Gastroesophageal sphincter (tissue), 4 donors: ENCODE measurements at regions not wholly inside any gene's neighbourhood (a gene's known extent, or its start where the extent isn't known, plus 50 kb on each side); places are given as distances from the start of the nearest gene placed in this dataset.

Source experiments
- ATAC-seq: fragments of 150-250 bp; one replicate; pipeline ENCODE4 v1.9.1; 2016; ENCODE audit warnings: mild to moderate bottlenecking, moderate library complexity
- H3K27ac ChIP-seq, 4 donors: fragments of 200-600 bp; sonication (generic) in 3 of 4; 1 replicate in 3 of 4; 2 replicates in 1 of 4; pipeline ENCODE4 v1.5.1; 2016 to 2019
- H3K27me3 ChIP-seq: fragments of 200-600 bp; sonication (generic); one replicate; pipeline ENCODE4 v1.5.1; 2019
- H3K36me3 ChIP-seq, 2 donors: fragments of 200-600 bp; sonication (generic); one replicate each; pipeline ENCODE4 v1.5.1; 2019; ENCODE audit warnings: control low read depth in 1 of 2
- H3K4me1 ChIP-seq, 3 donors: fragments of 200-600 bp; sonication (generic); 1 replicate in 2 of 3; 2 replicates in 1 of 3; pipeline ENCODE4 v1.5.1; 2016 to 2019; ENCODE audit warnings: control low read depth in 2 of 3
- H3K4me3 ChIP-seq, 2 donors: fragments of 200-600 bp; sonication (generic); one replicate each; pipeline ENCODE4 v1.5.1; 2019; ENCODE audit warnings: mild to moderate bottlenecking in 1 of 2, moderate library complexity in 1 of 2
- H3K9me3 ChIP-seq, 3 donors: fragments of 200-600 bp; sonication (generic); one replicate each; pipeline ENCODE4 v1.5.1; 2017 to 2019; ENCODE audit warnings: control low read depth in 2 of 3
- CTCF ChIP-seq, 4 experiments: fragments of 200-600 bp in 2 of 4; fragments of 450-650 bp in 2 of 4; sonication (generic) in 1 of 4; IDR thresholded peaks; one replicate each; pipeline ENCODE4 v1.5.1; 2017 to 2019; ENCODE audit warnings: antibody characterized with exemption in 4 of 4, mild to moderate bottlenecking in 2 of 4, moderate library complexity in 2 of 4
- EP300 ChIP-seq: sonication (generic); formaldehyde crosslinking; IDR thresholded peaks from one replicate; pipeline ENCODE4 v1.6.1; 2017; ENCODE audit warnings: antibody characterized with exemption, mild to moderate bottlenecking
- POLR2A ChIP-seq, 2 donors: fragments of 450-650 bp; IDR thresholded peaks; one replicate each; pipeline ENCODE4 v1.6.1; 2017; ENCODE audit warnings: antibody characterized with exemption in 2 of 2, mild to moderate bottlenecking in 2 of 2, moderate library complexity in 1 of 2
- POLR2AphosphoS5 ChIP-seq: sonication (generic); formaldehyde crosslinking; IDR thresholded peaks from one replicate; pipeline ENCODE4 v1.6.1; 2017; ENCODE audit warnings: antibody characterized with exemption
- WGBS, 2 donors: methylation state at CpG; one replicate each; pipeline ENCODE4 v1.1.5; 2018; ENCODE audit warnings: low coverage in 1 of 2; 5-methylcytosine and 5-hydroxymethylcytosine counted together

DNA sequence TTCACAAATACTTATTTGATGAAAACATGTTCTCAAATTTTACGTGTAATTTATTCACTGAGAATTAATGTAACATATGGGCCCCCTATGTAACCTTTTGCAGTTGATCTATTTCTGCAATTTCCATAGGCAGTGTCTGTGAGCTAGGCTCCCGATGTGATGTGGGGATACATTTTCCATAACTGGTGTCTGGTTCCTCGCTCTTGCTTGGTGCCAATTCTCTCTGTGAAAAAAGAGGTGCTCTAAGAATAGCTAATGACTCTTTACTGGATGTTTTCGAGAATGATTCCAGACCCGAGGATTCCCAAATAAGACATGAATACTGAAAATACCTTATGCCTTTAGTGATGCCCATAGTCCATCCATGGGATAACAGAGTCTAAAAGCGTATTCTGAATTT lies 286.7 kb upstream of the FZD8 start:
- ATAC-seq: no peak
- Histone ChIP-seq H3K4me1 (peaks cover 0 to 6% (median 0%) of the 10 kb centered on the region in 3 donors), H3K27me3 (no peaks in the 10 kb centered on the region), H3K4me3 (no peak overlapping the region), H3K9me3 (no peaks in the 10 kb centered on the region), H3K27ac (no peak overlapping the region), H3K36me3 (no peaks in the 10 kb centered on the region)
- 55 to 69% methylated on average over 5 to 6 of the region's 6 CpGs for WGBS, 2 donors
- no peak for TF ChIP-seq EP300
- no peak for TF ChIP-seq POLR2A (IDR thresholded peaks at IDR 0.05)
- TF ChIP-seq CTCF (IDR thresholded peaks at IDR 0.05): no peak
- no peak for TF ChIP-seq POLR2AphosphoS5

DNA sequence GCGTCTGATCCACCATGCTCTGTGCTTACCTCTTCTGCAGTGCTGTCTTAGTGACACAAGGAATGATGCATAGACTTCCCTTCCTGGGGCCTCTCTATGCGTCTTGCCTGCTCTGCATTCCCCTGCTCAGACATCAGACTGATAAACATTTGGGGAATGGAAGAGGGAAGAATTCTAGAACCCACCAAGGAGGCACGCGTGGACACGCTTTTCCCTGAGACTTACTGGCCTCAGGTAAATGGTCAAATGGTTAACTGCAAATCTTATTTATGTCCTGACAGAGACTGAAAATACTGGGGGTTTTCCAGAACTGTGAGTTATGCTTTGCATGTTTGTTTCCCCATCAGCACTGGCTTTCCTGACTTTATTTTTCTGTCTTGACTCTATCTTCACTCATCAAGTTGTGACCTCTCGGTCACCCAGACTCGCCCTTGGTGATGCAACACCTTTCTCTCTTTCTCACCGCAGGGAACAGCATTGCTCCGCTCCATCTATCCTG lies 285.9 kb upstream of the FZD8 start:
- 95 to 96% methylated on average over 5 to 7 of the region's 9 CpGs for WGBS, 2 donors
- no peaks in the 10 kb centered on the region for H3K36me3 ChIP-seq
- peaks cover 0 to 6% (median 0%) of the 10 kb centered on the region in 3 donors for H3K4me1 ChIP-seq
- H3K27ac ChIP-seq: no peak overlapping the region
- H3K27me3 ChIP-seq: no peaks in the 10 kb centered on the region
- H3K4me3 ChIP-seq: no peak overlapping the region
- H3K9me3 ChIP-seq: no peaks in the 10 kb centered on the region
- ATAC-seq: no peak
- TF ChIP-seq POLR2AphosphoS5: no peak
- no peak for TF ChIP-seq EP300
- no peak for TF ChIP-seq CTCF (IDR thresholded peaks at IDR 0.05)
- TF ChIP-seq POLR2A (IDR thresholded peaks at IDR 0.05): no peak

- Histone ChIP-seq H3K27ac (no peak overlapping the region), H3K4me1 (peaks cover 0 to 6% (median 0%) of the 10 kb centered on the region in 3 donors), H3K36me3 (no peaks in the 10 kb centered on the region), H3K9me3 (no peaks in the 10 kb centered on the region), H3K4me3 (no peak overlapping the region), H3K27me3 (no peaks in the 10 kb centered on the region)
- 76 to 78% methylated on average over 2 to 7 of the region's 7 CpGs for WGBS, 2 donors
- TF ChIP-seq POLR2A (IDR thresholded peaks at IDR 0.05) (no peak), POLR2AphosphoS5 (no peak), CTCF (IDR thresholded peaks at IDR 0.05) (no peak), EP300 (no peak)
- ATAC-seq: no peak
Observed at GRCh38 chr10:35927341-35927740, 285.2 kb upstream of the FZD8 start.

DNA sequence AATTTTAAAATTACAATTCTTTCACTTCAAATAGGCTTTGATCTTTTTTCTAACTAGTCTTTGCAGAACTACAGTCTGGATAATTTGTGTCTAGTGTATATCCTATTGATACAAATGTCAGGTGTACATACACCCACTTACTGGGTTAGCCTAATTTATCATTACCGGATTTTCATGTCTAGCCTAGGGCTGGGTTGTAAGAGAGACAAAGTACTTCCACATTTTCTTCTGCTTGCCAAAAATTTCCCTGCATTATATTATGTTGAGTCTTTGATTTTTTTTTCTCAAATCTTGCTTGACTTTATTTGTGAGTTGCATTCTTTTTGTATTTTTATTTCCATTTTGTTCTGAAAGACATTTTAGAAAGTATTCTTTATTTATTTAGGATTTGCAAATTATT lies 284.8 kb upstream of the FZD8 start:
- no peaks in the 10 kb centered on the region for H3K9me3 ChIP-seq
- no peaks in the 10 kb centered on the region for H3K27me3 ChIP-seq
- no peaks in the 10 kb centered on the region for H3K36me3 ChIP-seq
- 53 to 64% methylated on average over 1 of the region's 1 CpG for WGBS, 2 donors
- TF ChIP-seq POLR2A (IDR thresholded peaks at IDR 0.05) (no peak), POLR2AphosphoS5 (no peak), CTCF (IDR thresholded peaks at IDR 0.05) (no peak), EP300 (no peak)
- no peak overlapping the region for H3K4me3 ChIP-seq
- peaks cover 0 to 6% (median 0%) of the 10 kb centered on the region in 3 donors for H3K4me1 ChIP-seq
- H3K27ac ChIP-seq: no peak overlapping the region
- no peak for ATAC-seq

DNA sequence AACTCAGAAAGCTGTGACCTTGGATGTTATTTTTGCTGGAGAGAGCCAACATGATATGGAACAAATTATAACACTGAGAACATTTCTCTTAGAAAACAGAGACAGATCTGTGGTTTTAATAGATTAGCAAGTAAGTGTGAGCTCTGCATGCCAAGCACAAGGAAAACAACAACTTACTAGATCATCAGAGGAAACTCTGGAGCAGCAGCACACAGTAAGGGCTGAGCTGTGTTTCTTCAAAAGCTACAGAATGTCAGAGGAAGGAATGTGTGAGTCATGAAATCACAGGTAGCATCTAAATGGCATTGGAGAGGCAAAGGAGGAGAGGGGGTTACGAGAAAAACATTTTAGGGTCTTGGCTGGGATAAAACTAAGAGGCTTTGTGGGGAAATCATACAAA lies 283.4 kb upstream of the FZD8 start:
- no peak for TF ChIP-seq CTCF (IDR thresholded peaks at IDR 0.05)
- TF ChIP-seq POLR2A (IDR thresholded peaks at IDR 0.05): no peak
- TF ChIP-seq POLR2AphosphoS5: no peak
- TF ChIP-seq EP300: no peak
- no peak for ATAC-seq
- H3K4me1 ChIP-seq: peaks cover 0 to 6% (median 0%) of the 10 kb centered on the region in 3 donors
- H3K9me3 ChIP-seq: no peaks in the 10 kb centered on the region
- H3K4me3 ChIP-seq: no peak overlapping the region
- H3K36me3 ChIP-seq: no peaks in the 10 kb centered on the region
- no peak overlapping the region for H3K27ac ChIP-seq
- no peaks in the 10 kb centered on the region for H3K27me3 ChIP-seq
- WGBS, 2 donors: 78 to 86% methylated on average over 1 of the region's 1 CpG
